ENCODE measurements at regions not wholly inside any gene's neighbourhood (a gene's known extent, or its start where the extent isn't known, plus 50 kb on each side); places are given as distances from the start of the nearest gene placed in this dataset.

GRCh38 chrY:16644270-16644800, 1235.7 kb downstream of the CDY2B start:
- TF ChIP-seq, protein P1, sequence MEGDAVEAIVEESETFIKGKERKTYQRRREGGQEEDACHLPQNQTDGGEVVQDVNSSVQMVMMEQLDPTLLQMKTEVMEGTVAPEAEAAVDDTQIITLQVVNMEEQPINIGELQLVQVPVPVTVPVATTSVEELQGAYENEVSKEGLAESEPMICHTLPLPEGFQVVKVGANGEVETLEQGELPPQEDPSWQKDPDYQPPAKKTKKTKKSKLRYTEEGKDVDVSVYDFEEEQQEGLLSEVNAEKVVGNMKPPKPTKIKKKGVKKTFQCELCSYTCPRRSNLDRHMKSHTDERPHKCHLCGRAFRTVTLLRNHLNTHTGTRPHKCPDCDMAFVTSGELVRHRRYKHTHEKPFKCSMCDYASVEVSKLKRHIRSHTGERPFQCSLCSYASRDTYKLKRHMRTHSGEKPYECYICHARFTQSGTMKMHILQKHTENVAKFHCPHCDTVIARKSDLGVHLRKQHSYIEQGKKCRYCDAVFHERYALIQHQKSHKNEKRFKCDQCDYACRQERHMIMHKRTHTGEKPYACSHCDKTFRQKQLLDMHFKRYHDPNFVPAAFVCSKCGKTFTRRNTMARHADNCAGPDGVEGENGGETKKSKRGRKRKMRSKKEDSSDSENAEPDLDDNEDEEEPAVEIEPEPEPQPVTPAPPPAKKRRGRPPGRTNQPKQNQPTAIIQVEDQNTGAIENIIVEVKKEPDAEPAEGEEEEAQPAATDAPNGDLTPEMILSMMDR (IDR thresholded peaks at IDR 0.05) = no peak
- TF ChIP-seq POLR2A (IDR thresholded peaks at IDR 0.05) = no peak

Data from right lobe of liver (tissue), 4 donors.